ENCODE measurements at regions not wholly inside any gene's neighbourhood (a gene's known extent, or its start where the extent isn't known, plus 50 kb on each side); places are given as distances from the start of the nearest gene placed in this dataset.
A peak's percentile ranks its signal among the peaks of the same experiment; 100 is the strongest.
"Not testable (repeated sequence)": the region's sequence is repeated elsewhere in the genome, so short reads cannot be mapped to it uniquely, and the experiment has no call there.

DNA sequence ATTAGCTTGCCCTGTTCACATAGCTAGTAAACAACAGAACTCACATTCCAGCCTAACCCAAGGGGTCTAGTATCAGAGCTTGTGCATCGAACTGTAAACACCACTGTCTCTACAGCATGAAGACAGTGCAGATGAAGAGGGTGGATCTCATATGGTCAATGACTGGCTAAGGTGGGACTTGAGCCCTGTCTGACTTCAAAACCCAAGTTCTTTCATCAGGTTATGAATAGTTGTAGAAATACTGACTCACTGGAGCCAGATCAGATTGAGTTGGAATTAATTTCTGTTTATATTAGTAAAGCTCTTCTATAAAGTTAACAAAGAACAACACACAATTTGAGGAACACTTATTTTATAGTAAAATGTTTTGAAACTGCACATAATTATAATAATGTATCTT, 161.7 kb upstream of the ARHGAP20 start:
- no peak for DNase-seq (ENCODE audit: low read depth)

DNA sequence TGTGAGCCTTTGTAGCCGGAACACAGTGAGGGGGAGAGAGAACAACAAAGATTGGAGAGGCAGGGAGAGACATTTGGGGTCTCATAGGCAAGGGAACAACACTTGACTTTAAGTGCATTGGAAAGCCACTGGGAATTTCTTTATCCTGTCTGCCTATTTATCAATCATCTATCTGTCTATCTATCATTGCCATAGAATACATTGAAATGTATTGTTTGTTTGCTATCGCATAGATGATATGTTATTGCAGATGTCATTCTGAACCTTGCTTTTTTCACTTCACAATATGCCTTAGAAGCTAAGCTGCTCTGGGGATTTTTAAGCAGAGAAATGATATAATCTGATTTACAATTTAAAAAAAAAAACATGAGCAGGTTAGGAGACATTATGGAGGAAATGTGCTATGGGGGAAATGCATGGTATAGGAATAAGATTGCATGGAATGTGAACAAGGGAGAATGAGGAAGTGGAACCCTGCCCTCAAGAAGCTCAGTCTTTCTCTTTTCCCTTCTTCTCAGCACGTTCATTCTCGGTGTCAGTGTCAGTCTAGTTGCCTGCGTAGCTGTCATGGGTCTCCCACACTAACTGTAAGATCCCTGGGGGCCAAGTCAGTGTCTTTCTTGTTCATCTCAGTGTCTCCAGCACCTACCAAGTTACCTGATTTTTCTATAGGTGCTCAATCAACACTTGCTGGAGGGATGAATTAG, 158.7 kb upstream of the ARHGAP20 start:
- no peak for DNase-seq (ENCODE audit: low read depth)

DNA sequence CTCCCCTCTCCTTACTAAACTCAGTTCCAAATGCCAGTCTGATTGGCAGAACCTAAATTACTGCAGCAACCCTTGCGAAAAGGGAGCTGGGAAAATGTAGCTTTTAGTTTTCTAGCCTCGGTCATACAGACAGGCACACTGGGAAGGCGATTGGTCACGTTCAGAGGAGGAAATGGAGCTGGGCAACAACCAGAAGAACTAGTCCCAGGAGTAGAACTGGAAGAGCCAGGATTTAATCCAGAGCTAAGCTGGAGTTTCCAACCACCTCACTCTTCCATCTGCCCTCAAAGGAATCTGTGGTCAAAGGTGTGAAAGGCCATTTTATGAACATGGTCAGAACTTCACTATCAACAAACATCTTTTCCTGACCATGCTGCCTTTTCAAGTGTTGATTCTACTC, 155.7 kb upstream of the ARHGAP20 start:
- no peak for DNase-seq (ENCODE audit: low read depth)

DNA sequence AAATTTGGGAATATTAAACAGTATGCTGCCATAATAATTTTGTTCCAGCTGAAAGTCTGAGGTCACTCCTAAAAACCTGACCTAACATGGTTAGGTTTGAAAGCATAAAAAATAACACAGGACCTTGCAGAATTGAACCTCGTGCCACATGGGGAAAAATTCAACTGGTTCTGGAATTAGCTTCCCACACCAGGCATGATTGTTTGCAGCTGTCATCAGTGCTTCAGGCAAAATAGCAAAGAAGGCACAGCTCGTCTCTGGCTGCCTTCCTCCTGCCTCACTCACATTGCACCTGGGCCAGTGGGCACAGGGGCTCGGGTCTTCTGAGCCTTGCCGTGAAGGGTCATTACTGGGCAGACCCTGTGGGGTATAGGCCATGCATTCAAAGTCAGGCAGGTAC, 153.8 kb upstream of the ARHGAP20 start:
- peak; percentile 36 for DNase-seq (ENCODE audit: low read depth)

DNA sequence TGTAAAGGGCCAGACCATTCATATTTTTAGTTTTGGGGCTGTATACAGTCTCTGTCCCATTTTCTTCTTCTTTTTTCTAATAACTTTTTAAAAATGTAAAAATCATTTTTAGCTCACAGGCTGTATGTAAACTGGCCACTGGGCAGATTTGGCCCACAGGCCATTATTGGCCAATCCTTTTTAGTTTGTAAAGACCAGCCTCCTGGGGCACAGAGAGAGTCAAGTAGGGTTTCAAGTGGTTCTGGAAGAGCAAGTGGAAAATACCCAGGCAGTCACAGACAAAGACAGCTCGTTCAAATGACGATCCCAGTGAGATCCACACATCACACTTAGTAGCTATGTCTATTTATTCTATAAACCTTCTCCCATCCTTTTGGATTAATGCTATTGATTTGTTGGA, 150.2 kb upstream of the ARHGAP20 start:
- DNase-seq (ENCODE audit: low read depth) = no peak

DNA sequence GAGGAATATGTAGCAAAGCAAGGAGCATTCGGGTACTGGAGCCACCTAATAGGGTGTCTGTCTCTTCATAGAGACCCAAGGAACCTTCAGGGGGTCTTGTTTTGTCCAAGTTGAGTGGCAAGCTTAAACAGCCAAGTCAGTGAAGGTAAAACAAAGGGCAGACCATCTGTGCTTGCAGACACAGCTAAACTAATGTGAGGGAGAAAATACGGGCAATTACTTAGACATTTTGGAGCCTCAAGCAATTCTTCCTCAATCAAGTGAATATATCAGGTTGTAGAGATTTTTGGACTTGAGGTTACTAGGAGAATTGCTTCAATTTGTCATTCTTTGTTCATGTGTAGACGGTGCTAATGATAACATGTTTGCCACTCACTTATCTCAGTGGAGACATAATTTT, 148.2 kb upstream of the ARHGAP20 start:
- DNase-seq (ENCODE audit: low read depth) = no peak

DNA sequence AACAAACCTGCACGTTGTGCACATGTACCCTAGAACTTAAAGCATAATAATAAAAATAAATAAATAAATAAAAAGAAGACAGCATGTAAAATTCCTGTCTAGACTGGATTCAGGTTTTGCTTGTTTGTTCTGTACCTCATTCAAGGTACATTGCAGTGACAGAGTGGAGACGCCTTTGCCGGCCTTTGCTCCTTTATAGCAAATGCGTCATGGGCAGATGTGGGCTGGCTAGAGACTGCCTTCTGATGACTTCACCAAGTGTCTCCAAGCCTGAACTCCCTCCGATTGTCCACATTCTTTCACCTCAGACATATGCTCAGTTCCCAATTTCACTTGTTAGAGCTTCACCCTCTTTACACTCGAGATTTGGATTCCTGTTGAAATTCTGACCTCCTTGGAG, 147.8 kb upstream of the ARHGAP20 start:
- DNase-seq (ENCODE audit: low read depth) = no peak

DNA sequence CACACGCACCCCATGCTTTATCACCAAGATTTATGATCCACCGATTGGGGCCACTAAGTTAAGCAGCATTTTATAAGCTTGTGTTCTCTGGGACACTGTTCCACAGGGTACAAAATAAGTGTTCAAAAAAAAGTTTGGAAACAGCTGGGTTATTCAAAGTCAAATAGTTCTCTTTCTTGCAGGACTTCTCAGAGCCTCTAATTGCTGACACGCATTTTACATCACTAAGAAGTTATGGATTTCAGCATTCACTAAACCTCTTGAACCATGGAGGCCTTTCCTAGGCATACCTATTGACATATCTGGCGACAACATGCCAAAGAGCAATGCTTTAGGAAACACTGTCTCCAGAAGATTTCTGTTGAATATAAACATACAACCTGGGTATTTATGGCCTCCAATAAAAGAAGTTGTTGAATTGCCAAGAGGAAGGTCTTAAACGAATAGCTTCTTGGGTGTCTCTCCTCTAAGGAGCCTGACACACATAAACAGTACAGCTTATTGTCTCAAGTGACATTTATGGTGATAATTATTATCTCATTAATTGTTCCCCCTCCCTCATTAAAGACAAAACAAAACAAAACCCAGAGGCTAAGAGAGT, 147.1 kb upstream of the ARHGAP20 start:
- no peak for DNase-seq (ENCODE audit: low read depth)

DNA sequence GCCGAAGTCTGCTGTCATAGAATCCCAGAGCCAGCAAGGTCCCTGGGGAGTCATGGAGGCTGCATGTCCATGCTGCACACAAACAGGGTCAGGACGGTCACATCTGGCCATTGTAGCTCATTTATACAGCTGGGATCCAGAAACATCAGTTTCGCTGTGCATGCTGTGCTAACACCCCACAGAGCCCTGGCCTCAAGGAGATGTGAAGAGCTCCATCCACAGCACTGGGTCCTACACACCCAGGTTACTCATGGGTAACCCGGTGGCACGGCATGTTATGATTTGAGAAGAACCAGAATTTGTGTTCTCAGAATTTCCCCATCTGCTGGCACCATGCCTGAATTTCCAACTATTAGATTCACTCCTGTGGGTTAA, 146.3 kb upstream of the ARHGAP20 start:
- DNase-seq (ENCODE audit: low read depth) = peak; percentile 34

DNA sequence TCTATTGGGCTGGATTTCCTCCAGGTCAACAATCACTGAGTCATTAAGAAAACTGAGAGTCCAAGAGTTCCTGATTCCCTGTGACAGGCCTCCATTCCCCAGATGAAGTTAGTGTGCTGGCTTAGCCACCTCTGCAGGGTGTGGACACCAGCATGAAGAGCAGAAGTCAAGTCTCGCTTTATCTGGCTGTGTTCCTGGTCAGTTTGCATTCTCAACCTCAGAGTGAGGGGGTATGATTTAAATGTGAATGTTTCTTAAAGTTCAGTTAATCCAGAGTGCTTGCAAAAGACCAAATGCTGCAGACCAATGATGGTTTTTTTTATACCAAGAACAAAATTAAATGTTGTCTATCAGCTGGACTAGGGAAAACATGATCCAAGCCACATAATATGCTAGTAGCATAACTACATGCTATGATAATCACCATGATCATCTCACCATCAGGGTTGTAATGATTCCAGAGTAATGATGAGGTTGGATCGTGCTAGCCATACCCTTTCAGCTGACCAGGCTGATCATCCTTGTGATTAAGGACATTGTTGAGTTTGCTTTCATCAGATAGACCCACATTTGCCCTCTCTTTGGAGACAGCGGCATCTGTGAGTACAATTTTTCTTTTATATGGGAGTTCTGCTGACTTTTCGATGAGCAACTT, 145.8 kb upstream of the ARHGAP20 start:
- peak; percentile 85 for DNase-seq (ENCODE audit: low read depth)

DNA sequence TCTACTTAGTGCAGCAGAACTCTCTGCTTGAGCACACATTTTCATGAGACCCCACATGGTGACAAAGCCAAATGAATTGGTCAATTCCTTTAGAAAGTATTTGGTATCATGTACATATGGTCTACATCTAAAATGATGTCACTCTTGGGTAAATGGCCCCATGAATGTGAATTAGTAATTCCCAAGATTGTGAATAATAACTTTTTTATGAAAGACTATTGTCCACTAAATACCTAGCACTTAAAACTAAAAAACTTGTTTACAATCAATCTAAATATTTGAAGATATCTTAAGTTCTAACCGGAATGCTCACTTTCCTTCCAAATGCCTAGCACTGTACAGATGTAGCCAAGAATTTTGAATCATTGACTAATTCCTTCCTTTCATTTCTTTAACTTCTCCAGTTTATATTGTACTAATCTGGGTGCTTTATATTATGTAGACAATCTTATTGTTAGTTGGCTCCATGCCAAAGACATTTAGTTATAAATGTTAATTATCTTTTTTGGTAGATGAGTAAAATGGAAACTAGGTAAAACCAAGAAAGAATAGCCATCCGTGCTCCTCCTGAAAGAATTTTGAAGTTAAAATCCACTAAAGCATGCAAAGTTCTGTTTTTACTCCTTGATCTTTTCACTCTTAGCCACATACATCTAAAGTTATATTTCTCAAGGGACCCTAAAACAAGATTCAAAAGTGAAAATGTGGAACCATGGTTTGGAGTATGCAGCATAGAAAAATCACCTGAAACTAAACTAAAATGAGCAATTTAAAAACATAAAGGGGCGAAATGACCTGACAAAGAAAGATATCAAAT, 145.0 kb upstream of the ARHGAP20 start:
- DNase-seq (ENCODE audit: low read depth) = peak; percentile 62

DNA sequence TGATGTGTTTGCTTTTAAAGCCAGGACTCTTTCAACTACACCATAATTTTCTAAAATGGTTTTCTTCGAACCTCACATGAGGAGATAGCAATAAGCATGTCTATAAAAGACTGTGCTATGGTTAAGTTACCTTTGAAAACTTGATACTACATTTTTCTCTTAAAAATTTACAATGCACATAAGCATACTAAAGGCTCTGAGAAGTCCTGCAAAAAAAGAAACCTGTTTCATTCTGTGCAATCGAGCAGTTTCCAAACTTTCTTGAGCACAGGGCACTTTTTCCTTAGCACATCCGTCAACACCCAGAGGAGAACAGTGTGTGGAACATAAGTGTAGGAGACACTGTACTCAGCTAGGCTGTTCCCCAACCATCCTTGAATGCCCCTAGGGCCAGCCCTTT, 144.1 kb upstream of the ARHGAP20 start:
- DNase-seq (ENCODE audit: low read depth) = no peak

DNA sequence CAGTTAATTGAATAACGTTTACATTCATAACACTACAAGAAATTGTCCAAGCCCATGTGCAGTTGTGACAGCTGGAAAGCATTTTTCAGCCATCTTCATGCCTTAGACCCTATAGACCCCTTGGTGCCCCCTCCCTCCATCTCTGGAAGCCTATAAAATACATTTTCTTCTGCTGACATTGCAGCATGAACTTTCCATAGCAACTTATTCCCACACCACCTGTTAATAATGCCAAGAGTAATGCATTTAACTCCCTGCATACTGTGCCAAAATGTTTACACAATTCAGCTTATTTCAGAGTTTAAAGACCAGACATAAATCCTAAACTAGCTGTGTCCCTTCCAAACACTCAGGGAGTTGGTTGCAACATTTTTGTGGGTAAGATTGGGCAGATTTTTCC, 143.0 kb upstream of the ARHGAP20 start:
- peak; percentile 75 for DNase-seq (ENCODE audit: low read depth)

DNA sequence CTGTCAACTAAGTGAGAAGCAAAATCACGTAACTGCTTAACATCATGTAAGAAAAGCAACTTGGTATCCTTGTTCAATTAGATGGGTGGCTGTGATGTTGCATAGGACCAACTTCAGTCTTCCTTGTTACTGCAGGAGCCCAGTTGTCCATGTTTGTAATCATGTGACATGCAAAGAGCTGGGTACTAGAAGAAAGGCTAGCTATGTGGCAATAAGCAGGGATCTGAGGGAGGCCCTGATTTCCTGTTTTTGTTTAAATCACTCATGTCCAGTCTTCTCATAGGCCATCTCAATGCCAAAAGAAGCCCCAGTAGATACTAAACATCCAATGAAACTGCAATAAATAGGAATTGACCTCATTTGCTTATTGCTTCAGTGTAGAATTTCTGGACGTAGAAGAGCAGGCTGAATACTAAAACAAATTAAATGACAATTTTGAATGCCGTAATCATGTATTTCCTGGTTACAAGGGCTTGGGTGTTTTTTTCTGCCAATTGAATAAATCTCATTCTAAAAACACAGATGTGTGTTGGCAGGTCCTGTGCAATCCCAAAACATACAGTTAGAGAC, 140.8 kb upstream of the ARHGAP20 start:
- DNase-seq (ENCODE audit: low read depth) = no peak

DNA sequence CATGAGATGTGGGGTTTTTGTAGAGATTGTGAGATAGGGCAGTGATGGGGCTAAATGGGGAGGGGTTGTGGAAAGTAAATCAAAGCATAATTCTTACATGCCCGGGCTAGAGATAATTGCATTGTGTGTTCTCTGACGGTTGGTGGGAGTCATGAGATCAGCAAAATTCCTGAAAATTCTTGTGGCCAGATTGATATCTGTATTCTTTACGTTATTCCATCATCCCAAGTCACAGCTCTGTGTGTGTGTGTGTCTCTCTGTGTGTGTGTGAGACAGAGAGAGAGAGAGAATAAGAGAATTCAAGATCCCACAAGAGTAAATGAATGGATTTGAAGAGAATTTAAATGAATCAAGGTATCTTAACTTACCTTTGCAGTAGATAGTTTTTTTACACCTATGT, 138.6 kb upstream of the ARHGAP20 start:
- DNase-seq (ENCODE audit: low read depth) = no peak

DNA sequence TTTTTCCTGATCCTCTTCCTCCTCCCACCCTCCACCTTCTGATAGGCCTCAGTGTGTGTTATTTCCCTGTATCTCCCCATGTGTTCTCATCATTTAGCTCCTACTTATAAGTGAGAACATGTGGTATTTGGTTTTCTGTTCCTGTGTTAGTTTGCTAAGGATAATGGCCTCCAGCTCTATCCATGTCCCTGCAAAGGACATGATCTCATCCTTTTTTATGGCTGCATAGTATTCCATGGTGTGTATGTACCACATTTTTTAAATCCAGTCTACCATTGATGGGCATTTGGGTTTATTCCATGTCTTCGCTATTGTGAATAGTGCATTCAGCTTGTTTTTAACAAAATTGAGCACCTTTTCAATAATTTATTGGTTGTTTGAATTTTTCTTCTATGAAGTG, 130.8 kb upstream of the ARHGAP20 start:
- DNase-seq (ENCODE audit: low read depth) = not testable (repeated sequence)

DNA sequence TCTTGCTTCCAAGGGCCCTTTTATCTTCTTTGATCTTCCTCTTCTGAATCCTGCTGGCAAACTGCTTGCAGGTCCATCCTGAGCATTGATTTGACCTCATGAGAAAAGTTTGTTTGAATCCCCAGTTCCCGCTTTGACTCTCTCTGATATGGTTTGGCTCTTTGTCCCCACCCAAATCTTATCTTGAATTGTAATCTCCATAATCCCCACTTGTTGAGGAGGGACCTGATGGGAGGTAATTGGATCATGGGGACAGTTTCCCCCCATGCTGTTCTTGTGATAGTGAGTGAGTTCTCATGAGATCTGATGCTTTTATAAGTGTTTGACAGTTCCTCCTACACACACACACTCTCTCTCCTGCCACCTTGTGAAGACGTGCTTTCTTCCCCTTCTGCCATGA, 126.6 kb upstream of the ARHGAP20 start:
- no peak for DNase-seq (ENCODE audit: low read depth)

DNA sequence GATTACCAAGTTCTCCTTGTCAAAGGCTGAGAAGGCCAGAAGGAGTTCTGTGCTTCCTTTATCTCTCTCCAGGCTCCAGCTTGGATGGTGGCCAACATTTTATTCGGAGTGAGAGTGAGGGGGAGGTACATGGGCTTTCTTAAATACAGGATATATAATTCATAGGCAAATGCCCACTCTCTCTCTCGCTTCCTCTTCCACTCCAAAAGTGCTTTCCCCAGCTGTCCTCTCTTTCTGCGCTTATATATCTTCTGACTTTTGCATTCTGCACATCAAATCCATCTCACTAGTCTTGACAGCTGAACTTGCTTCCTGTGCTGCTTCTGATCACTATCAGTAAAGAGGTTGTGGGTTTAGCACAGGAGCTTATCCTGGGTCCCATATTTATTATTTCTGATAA, 125.4 kb upstream of the ARHGAP20 start:
- DNase-seq (ENCODE audit: low read depth) = no peak

DNA sequence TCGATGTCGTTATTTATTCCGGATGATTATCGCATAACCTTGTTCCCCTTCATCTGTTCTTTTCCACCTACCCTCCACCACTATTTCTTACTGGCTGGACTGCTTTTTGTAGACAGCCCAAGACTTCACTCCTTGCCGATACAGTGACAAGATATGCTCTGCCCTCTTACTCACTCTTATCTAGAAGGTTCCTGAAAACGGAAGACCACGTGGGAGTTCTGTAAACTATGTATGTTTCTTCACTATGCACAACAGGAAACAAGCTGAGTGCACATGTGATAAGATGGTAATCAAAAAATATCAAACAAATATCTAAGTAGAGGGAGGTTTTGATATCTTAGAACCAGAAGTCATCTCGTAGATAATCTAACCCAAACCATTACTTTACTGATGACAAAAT, 122.9 kb upstream of the ARHGAP20 start:
- DNase-seq (ENCODE audit: low read depth) = no peak

DNA sequence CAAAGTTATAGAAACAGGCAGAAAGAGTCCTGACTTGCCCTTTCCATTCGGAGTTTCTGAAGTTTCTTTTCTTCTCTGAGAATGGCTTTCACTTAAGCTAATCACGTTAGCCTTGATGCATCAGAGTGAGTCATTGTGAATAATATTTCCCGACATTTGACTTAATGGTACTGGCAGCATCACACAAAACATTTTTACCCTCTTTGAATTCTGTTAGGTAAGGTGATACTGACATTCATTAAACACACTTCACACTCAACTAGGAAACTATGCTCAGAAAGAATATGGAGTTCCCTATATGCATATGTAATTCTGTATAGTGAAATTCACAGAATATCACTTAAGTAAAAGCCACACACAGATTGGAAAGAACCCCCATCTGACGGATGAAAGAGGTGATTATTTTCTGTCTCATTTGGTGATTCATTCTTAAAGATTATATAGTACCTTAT, 120.8 kb upstream of the ARHGAP20 start:
- DNase-seq (ENCODE audit: low read depth) = peak; percentile 37

DNA sequence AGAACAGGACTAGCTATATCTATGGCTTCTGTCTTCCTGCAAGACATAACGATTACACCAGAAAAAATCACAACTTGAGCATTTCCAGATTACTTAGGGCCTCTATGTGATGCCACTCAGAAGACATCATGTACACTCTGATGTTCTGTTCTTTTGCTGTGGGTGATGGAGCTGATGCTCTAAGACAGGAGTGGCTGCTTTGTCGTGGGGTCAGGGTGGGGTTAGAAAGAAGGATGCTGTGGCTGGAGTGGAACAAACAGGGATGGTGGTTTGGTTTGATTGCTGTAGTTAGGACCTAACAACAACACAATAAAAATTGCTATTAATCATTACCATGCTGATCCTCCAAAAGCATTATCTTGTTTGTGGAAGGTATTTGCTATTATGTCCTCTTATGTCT, 120.3 kb upstream of the ARHGAP20 start:
- DNase-seq (ENCODE audit: low read depth) = no peak

DNA sequence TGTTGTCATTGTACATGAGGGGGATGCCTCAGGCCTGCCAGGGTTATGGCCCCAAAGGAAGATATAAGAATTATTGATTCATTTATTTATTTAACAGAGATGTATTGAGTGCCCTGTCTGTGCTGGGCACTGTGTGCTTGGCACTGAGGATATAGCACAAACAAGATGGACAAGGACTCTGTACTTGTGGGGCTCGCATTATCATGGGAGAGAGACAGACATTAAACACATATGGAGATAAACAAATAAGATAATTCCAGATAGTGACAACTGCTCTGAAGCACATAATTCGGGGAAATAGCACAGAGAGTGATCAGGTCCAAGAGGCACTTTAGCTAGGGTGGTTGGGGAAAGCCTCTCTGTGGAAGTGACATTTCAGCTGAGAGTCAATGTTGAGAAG, 119.8 kb upstream of the ARHGAP20 start:
- no peak for DNase-seq (ENCODE audit: low read depth)

All from fibroblast of gingiva (primary cell).